K562 (cell line): ENCODE measurements at regions not wholly inside any gene's neighbourhood (a gene's known extent, or its start where the extent isn't known, plus 50 kb on each side); places are given as distances from the start of the nearest gene placed in this dataset.

Source experiments
- ATAC-seq: fragments of 200-7000 bp; cut with Tn5 transposase; 3 replicates; pipeline ENCODE4 v1.9.1; 2020; ENCODE audit warnings: moderate library complexity
- BruUV-seq: library from RNA; stranded (reverse); fragments of 400-500 nt; replicated peaks from 2 replicates; lab custom pipeline; 2021; lab: Mats Ljungman, UMichigan
- CTCF ChIA-PET: fragments of 300-600 bp; formaldehyde crosslinking; extraction: SDS; loops from one replicate; lab custom pipeline; 2021; ENCODE audit warnings: low intra/inter-chr PET ratio; lab: Yijun Ruan, JAX
- POLR2A ChIA-PET: fragments of 300-600, 350-650 bp; sonication (Branson Sonifier 250); formaldehyde crosslinking; extraction: SDS; loops from one replicate; lab custom pipeline; 2021; ENCODE audit warnings: antibody characterized with exemption, inconsistent platforms; lab: Yijun Ruan, JAX
- DNase-seq, 4 experiments: peaks; one replicate each; pipeline versions ENCODE4 v3.0.0 to v3.0.0-alpha.2; 2011 to 2018; ENCODE audit warnings: low spot score in 3 of 4, mixed read lengths in 3 of 4; ENCODE audit errors: extremely low read depth in 1 of 4
- FAIRE-seq: peaks from 2 replicates; lab custom pipeline; 2011; peaks lifted over from hg19 to GRCh38; lab: Jason Lieb, UNC
- H2AFZ ChIP-seq: 2 replicates; pipeline ENCODE4 v1.6.0; 2011; ENCODE audit warnings: low read depth, low read length, control low read depth, inconsistent platforms
- H3K27ac ChIP-seq: fragments of 200-600 bp; 3 replicates; pipeline ENCODE4 v1.8.0; 2011; ENCODE audit warnings: low read depth, mild to moderate bottlenecking, control low read depth, inconsistent platforms, low read length, moderate library complexity, mixed read lengths; ENCODE audit errors: extremely low read depth
- H3K27me3 ChIP-seq, 2 experiments: fragments of 300-600 bp in 1 of 2; 2 replicates in 1 of 2; 3 replicates in 1 of 2; pipeline versions ENCODE4 v1.6.0 to v1.8.0; 2011; ENCODE audit warnings: inconsistent platforms in 2 of 2, low read length in 2 of 2, mild to moderate bottlenecking in 1 of 2, mixed read lengths in 1 of 2, moderate library complexity in 1 of 2; ENCODE audit not compliant: control insufficient read depth in 2 of 2, insufficient read depth in 2 of 2
- H3K36me3 ChIP-seq: fragments of 300-600 bp; 3 replicates; pipeline ENCODE4 v1.8.0; 2011; ENCODE audit warnings: mild to moderate bottlenecking, low read length, inconsistent platforms; ENCODE audit not compliant: control insufficient read depth, insufficient read depth
- H3K4me1 ChIP-seq, 2 experiments: fragments of 200-600 bp in 1 of 2; replicated peaks in 1 of 2; 2 replicates in 1 of 2; 3 replicates in 1 of 2; pipeline versions ENCODE4 v1.5.1 to v1.8.0; 2011; ENCODE audit warnings: inconsistent platforms in 2 of 2, low read length in 2 of 2, mild to moderate bottlenecking in 1 of 2, mixed read lengths in 1 of 2, moderate library complexity in 1 of 2; ENCODE audit not compliant: control insufficient read depth in 2 of 2, insufficient read depth in 2 of 2
- H3K4me2 ChIP-seq: 2 replicates; pipeline ENCODE4 v1.6.1; 2011; ENCODE audit warnings: low read length, control low read depth, inconsistent platforms, mixed read lengths; ENCODE audit not compliant: insufficient read depth
- H3K4me3 ChIP-seq: fragments of 200-600 bp; sonication (generic), shearing (Covaris generic); 2 replicates; pipeline ENCODE4 v1.5.1; 2016; ENCODE audit warnings: control low read depth, inconsistent platforms
- H3K79me2 ChIP-seq: fragments of 200-600 bp; 3 replicates; pipeline ENCODE4 v1.8.0; 2011; ENCODE audit warnings: low read length, inconsistent platforms; ENCODE audit not compliant: control insufficient read depth, insufficient read depth
- H3K9ac ChIP-seq, 2 experiments: 2 replicates each; pipeline versions ENCODE4 v1.6.0 to v1.6.1; 2011; ENCODE audit warnings: low read depth in 2 of 2, low read length in 2 of 2, control low read depth in 1 of 2, inconsistent platforms in 1 of 2, mild to moderate bottlenecking in 1 of 2, mixed read lengths in 1 of 2; ENCODE audit not compliant: insufficient read depth in 1 of 2
- H3K9me1 ChIP-seq: one replicate; pipeline ENCODE4 v1.6.0; 2011; ENCODE audit warnings: inconsistent platforms, mild to moderate bottlenecking, low read length, moderate library complexity; ENCODE audit not compliant: control insufficient read depth, insufficient read depth
- H3K9me3 ChIP-seq: replicated peaks from 2 replicates; pipeline ENCODE4 v1.5.1; 2011; ENCODE audit warnings: low read depth, low read length, inconsistent platforms; ENCODE audit not compliant: control insufficient read depth, insufficient read depth
- H4K20me1 ChIP-seq: replicated peaks from 2 replicates; pipeline ENCODE4 v1.6.1; 2011; ENCODE audit warnings: low read length, inconsistent platforms, mixed read lengths; ENCODE audit not compliant: control insufficient read depth, insufficient read depth
- FOXP1 ChIP-seq: sonication (generic); formaldehyde crosslinking; IDR thresholded peaks from 2 replicates; pipeline ENCODE4 v1.8.0; 2022; ENCODE audit warnings: mild to moderate bottlenecking, missing genetic modification reagents
- HDAC3 ChIP-seq: fragments of 450-650 bp; IDR thresholded peaks from 2 replicates; pipeline ENCODE4 v1.6.1; 2018; ENCODE audit warnings: borderline replicate concordance, mild to moderate bottlenecking, moderate library complexity; ENCODE audit not compliant: partially characterized antibody
- JUND ChIP-seq, 2 experiments: IDR thresholded peaks; 2 replicates in 1 of 2; 3 replicates in 1 of 2; pipeline ENCODE4 v1.6.1; 2011; ENCODE audit warnings: borderline replicate concordance in 2 of 2, low read depth in 2 of 2, low read length in 2 of 2, improper control_type of control experiment in 1 of 2, missing biosample characterization in 1 of 2, missing genetic modification characterization in 1 of 2, missing genetic modification reagents in 1 of 2
- KAT8 ChIP-seq: fragments of 450-650 bp; IDR thresholded peaks from 2 replicates; pipeline ENCODE4 v1.6.1; 2016; ENCODE audit warnings: low read depth, mild to moderate bottlenecking
- MAFG ChIP-seq: fragments of 450-650 bp; conservative IDR thresholded peaks from 2 replicates; pipeline ENCODE4 v1.6.1; 2016; ENCODE audit warnings: missing genetic modification characterization, missing compliant biosample characterization
- MECOM ChIP-seq: fragments of 250-450 bp; sonication (Bioruptor Pico); IDR thresholded peaks from 2 replicates; pipeline ENCODE4 v1.8.0; 2022; ENCODE audit warnings: inconsistent platforms
- NCOA1 ChIP-seq: fragments of 450-650 bp; IDR thresholded peaks from 2 replicates; pipeline ENCODE4 v1.6.1; 2016; ENCODE audit warnings: low read depth
- POLR2AphosphoS2 ChIP-seq: IDR thresholded peaks from 2 replicates; pipeline ENCODE4 v1.6.1; 2012; ENCODE audit warnings: low read length, improper control_type of control experiment
- RAD21 ChIP-seq, 2 experiments: fragments of 250-450 bp in 1 of 2; fragments of 450-650 bp in 1 of 2; sonication (Bioruptor Pico) in 1 of 2; formaldehyde crosslinking in 1 of 2; IDR thresholded peaks in 1 of 2; conservative IDR thresholded peaks in 1 of 2; 2 replicates each; pipeline versions ENCODE4 v1.4.0 to v1.8.0; 2020 to 2022; ENCODE audit warnings: mild to moderate bottlenecking in 2 of 2, moderate library complexity in 1 of 2
- SMAD4 ChIP-seq: fragments of 250-450 bp; sonication (Bioruptor Pico); conservative IDR thresholded peaks from 2 replicates; pipeline ENCODE4 v1.8.0; 2021; ENCODE audit warnings: inconsistent platforms, mild to moderate bottlenecking, moderate library complexity
- YY1 ChIP-seq, 3 experiments: IDR thresholded peaks; 2 replicates each; pipeline ENCODE4 v1.6.1; 2011; ENCODE audit warnings: low read length in 2 of 3, mild to moderate bottlenecking in 2 of 3, moderate library complexity in 2 of 3, borderline replicate concordance in 1 of 3, control low read depth in 1 of 3, low read depth in 1 of 3; ENCODE audit not compliant: insufficient read depth in 3 of 3, insufficient replicate concordance in 2 of 3, control insufficient read depth in 1 of 3, insufficient read length in 1 of 3; ENCODE audit errors: extremely low read depth in 1 of 3
- ZFPM2 ChIP-seq: fragments of 250-450 bp; sonication (Bioruptor Pico); IDR thresholded peaks from 2 replicates; pipeline ENCODE4 v1.5.1; 2022; ENCODE audit warnings: mild to moderate bottlenecking
- ZNF57 ChIP-seq: fragments of 450-650 bp; formaldehyde crosslinking; IDR thresholded peaks from 2 replicates; pipeline ENCODE4 v1.4.0; 2020; ENCODE audit warnings: mild to moderate bottlenecking, moderate library complexity
- WGBS: fragments of 100-300 bp; shearing (Covaris generic); methylation state at CpG from one replicate; pipeline ENCODE4 v1.1.6; 2016; ENCODE audit warnings: low coverage, mixed read lengths; ENCODE audit not compliant: insufficient coverage; ENCODE audit errors: missing lambda C conversion rate; 5-methylcytosine and 5-hydroxymethylcytosine counted together
- in situ Hi-C: fragments of 300-500 bp; cut with MboI; formaldehyde crosslinking; loops from 4 replicates; pipeline ENCODE4 v1.15.0; 2018; ENCODE audit warnings: inconsistent platforms, mixed read lengths
- intact Hi-C: fragments of 100-400 bp; cut with micrococcal nuclease; formaldehyde crosslinking; loops from 2 replicates; pipeline ENCODE4 v1.14.2; 2022
- TF ChIP-seq, protein P1 (sequence below): fragments of 450-650 bp; formaldehyde crosslinking; IDR thresholded peaks from 2 replicates; pipeline ENCODE4 v1.4.0; 2020; ENCODE audit warnings: mild to moderate bottlenecking, moderate library complexity
- TF ChIP-seq, protein P2 (sequence below): fragments of 450-650 bp; formaldehyde crosslinking; IDR thresholded peaks from 2 replicates; pipeline ENCODE4 v1.4.0; 2022; ENCODE audit warnings: missing genetic modification characterization
- TF ChIP-seq, protein P3 (sequence below): fragments of 450-650 bp; formaldehyde crosslinking; IDR thresholded peaks from 2 replicates; pipeline ENCODE4 v1.4.0; 2020; ENCODE audit warnings: mild to moderate bottlenecking

DNA sequence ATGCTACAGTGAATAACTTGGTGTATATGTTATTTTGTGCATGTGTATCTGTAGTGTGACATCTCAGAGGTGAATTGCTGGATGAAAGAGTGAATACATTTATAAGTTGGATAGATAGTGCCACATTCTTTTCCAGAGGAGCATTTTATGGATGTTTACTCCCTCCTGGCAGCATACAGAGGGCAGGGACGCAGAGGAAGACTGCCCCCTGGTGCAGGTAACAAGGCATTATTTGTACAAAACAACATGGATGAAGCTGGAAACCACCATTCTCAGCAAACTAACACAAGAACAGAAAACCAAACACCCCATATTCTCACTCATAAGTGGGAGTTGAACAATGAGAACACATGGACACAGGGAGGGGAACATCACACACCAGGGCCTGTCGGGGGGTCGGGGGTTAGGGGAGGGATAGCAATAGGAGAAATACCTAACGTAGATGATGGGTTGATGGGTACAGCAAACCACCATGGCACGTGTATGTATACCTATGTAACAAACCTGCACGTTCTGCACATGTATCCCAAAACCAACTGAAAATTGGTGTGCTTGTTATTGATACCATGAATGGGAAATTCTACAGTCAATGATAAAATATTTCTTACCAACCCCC is 57.9 kb upstream of the CTXND1 start:
- BruUV-seq, result no TSS peak
- no peaks in the 10 kb centered on the region for H3K36me3 ChIP-seq
- H3K4me1 ChIP-seq, result 0 out of 5 replicates have a peak, but pooled peaks cover 0 to 4% of the 10 kb centered on the region in 2 experiments
- peak; percentile 71; the same call in 1 of the 3 replicates for ATAC-seq
- no peaks in the 10 kb centered on the region for H3K9me1 ChIP-seq
- no peak overlapping the region for H3K4me3 ChIP-seq
- no peaks in the 10 kb centered on the region for H4K20me1 ChIP-seq
- in situ Hi-C loops, result no loop called here
- FAIRE-seq, result no peak
- ChIA-PET CTCF (interaction anchor here (0.7 kb wide), 1 partner anchor 970 kb away, joined by 3 read pairs; no protein-coding TSS in a partner anchor), POLR2A (no interaction called here)
- peak; percentile 35 to 37 (median 37) for DNase-seq
- intact Hi-C loops, result loop anchor here (2.0 kb wide), 1 partner anchor 67 kb away; no protein-coding TSS in a partner anchor
- H3K27me3 ChIP-seq, result peaks cover 0 to 12% of the 10 kb centered on the region in 2 experiments
- H3K79me2 ChIP-seq, result no peaks in the 10 kb centered on the region
- WGBS, result 0% methylated on average over 6 of the region's 6 CpGs
- no peaks in the 10 kb centered on the region for H3K9me3 ChIP-seq
- H3K4me2 ChIP-seq, result no peak overlapping the region
- no peak overlapping the region for H3K9ac ChIP-seq
- no peak overlapping the region for H2AFZ ChIP-seq
- no peak overlapping the region for H3K27ac ChIP-seq
- no peak for TF ChIP-seq JUND (IDR thresholded peaks at IDR 0.05; ENCODE audit: borderline replicate concordance, low read depth, low read length)
- TF ChIP-seq JUND (tag; IDR thresholded peaks at IDR 0.05; ENCODE audit: borderline replicate concordance, low read depth, low read length), result no peak
- TF ChIP-seq KAT8, result no peak
- TF ChIP-seq SMAD4 (CRISPR knock-in tag), result no peak
- TF ChIP-seq FOXP1 (CRISPR knock-in tag), result no peak
- no peak for TF ChIP-seq ZFPM2 (CRISPR knock-in tag)
- TF ChIP-seq MECOM, result no peak
- TF ChIP-seq, protein P1, sequence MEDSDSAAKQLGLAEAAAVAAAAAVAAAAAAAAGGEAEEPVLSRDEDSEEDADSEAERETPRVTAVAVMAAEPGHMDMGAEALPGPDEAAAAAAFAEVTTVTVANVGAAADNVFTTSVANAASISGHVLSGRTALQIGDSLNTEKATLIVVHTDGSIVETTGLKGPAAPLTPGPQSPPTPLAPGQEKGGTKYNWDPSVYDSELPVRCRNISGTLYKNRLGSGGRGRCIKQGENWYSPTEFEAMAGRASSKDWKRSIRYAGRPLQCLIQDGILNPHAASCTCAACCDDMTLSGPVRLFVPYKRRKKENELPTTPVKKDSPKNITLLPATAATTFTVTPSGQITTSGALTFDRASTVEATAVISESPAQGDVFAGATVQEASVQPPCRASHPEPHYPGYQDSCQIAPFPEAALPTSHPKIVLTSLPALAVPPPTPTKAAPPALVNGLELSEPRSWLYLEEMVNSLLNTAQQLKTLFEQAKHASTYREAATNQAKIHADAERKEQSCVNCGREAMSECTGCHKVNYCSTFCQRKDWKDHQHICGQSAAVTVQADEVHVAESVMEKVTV (CRISPR knock-in tag), result 0 out of 2 replicates have a peak, but pooled peaks have one; percentile 8
- TF ChIP-seq MAFG (tag), result no peak
- TF ChIP-seq NCOA1, result no peak
- TF ChIP-seq YY1 (IDR thresholded peaks at IDR 0.05; ENCODE audit: borderline replicate concordance in 1 of 3, control insufficient read depth in 1 of 3, extremely low read depth in 1 of 3, insufficient read depth in 3 of 3, insufficient read length in 1 of 3, insufficient replicate concordance in 2 of 3, low read depth in 1 of 3, low read length in 2 of 3), result peak in 1 of 3 experiments; percentile 54
- TF ChIP-seq, protein P2, sequence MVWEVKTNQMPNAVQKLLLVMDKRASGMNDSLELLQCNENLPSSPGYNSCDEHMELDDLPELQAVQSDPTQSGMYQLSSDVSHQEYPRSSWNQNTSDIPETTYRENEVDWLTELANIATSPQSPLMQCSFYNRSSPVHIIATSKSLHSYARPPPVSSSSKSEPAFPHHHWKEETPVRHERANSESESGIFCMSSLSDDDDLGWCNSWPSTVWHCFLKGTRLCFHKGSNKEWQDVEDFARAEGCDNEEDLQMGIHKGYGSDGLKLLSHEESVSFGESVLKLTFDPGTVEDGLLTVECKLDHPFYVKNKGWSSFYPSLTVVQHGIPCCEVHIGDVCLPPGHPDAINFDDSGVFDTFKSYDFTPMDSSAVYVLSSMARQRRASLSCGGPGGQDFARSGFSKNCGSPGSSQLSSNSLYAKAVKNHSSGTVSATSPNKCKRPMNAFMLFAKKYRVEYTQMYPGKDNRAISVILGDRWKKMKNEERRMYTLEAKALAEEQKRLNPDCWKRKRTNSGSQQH, result no peak
- TF ChIP-seq ZNF57 (CRISPR knock-in tag), result no peak
- TF ChIP-seq HDAC3, result no peak
- peak in 1 of 2 experiments; percentile 64; a peak in 2 of 4 replicates for TF ChIP-seq RAD21 (CRISPR knock-in tag; conservative IDR thresholded peaks at IDR 0.05 in 1 of 2, IDR thresholded peaks at IDR 0.05 in 1 of 2)
- TF ChIP-seq, protein P3, sequence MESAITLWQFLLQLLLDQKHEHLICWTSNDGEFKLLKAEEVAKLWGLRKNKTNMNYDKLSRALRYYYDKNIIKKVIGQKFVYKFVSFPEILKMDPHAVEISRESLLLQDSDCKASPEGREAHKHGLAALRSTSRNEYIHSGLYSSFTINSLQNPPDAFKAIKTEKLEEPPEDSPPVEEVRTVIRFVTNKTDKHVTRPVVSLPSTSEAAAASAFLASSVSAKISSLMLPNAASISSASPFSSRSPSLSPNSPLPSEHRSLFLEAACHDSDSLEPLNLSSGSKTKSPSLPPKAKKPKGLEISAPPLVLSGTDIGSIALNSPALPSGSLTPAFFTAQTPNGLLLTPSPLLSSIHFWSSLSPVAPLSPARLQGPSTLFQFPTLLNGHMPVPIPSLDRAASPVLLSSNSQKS, result no peak
- no peak for TF ChIP-seq POLR2AphosphoS2
